Sigmoid colon (tissue), 4 donors: ENCODE measurements at regions not wholly inside any gene's neighbourhood (a gene's known extent, or its start where the extent isn't known, plus 50 kb on each side); places are given as distances from the start of the nearest gene placed in this dataset.
"Not testable (repeated sequence)": the region's sequence is repeated elsewhere in the genome, so short reads cannot be mapped to it uniquely, and the experiment has no call there.

ENCODE experiments used
- CTCF ChIP-seq, 4 experiments: fragments of 450-650 bp in 3 of 4; fragments of 200-600 bp in 1 of 4; IDR thresholded peaks; one replicate each; pipeline ENCODE4 v1.5.1; 2016 to 2019; ENCODE audit warnings: antibody characterized with exemption in 4 of 4, mild to moderate bottlenecking in 3 of 4, moderate library complexity in 2 of 4
- EP300 ChIP-seq, 4 donors: sonication (generic); formaldehyde crosslinking; IDR thresholded peaks; one replicate each; pipeline ENCODE4 v1.6.1; 2017; ENCODE audit warnings: antibody characterized with exemption in 4 of 4
- POLR2AphosphoS5 ChIP-seq, 4 donors: sonication (generic); formaldehyde crosslinking; IDR thresholded peaks; one replicate each; pipeline ENCODE4 v1.6.1; 2017; ENCODE audit warnings: antibody characterized with exemption in 4 of 4

DNA sequence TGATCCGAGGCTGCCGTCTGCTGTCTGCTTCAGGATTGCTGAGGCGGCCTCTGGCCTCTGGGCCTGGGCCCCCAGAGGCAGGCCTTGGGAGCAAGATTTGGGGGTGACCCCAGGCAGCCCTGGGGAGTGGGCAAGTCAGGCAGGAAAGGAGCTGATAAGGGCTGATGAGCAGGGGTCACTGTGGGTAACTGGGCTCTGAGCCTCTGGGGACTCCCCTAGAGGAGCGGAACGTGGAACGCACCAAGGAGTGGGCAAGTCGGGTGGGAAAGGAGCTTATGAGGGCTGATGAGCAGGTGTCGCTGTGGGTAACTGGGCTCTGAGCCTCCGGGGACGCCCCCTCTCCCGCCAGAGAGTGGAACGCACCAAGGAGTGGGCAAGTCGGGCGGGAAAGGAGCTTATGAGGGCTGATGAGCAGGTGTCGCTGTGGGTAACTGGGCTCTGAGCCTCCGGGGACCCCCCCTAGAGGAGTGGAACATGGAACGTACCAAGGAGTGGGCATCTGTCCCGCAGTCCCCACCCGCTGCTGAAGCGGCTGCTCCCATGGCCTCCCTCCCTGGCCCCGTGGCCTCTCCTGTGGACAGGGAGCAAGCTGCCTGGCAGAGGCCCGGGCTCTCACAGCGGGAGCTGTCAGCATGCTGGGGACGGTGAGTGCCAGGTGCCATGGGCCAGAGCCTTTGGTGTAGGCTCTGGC lies 152.3 kb upstream of the ZNF469 start:
- TF ChIP-seq CTCF, EP300, POLR2AphosphoS5 (IDR thresholded peaks at IDR 0.05): not testable (repeated sequence)
